ENCODE measurements at regions not wholly inside any gene's neighbourhood (a gene's known extent, or its start where the extent isn't known, plus 50 kb on each side); places are given as distances from the start of the nearest gene placed in this dataset.
"Not testable (repeated sequence)": the region's sequence is repeated elsewhere in the genome, so short reads cannot be mapped to it uniquely, and the experiment has no call there.

GRCh38 chr7:46603780-46604179 is 682.7 kb upstream of the IGFBP3 start:
- DNase-seq (ENCODE audit: extremely low spot score in 2 of 2) = peak in 1 of 2 donors; percentile 95
- Histone ChIP-seq H3K36me3 (no peaks in the 10 kb centered on the region), H3K27ac (peak overlapping the region; percentile 73), H3K4me3 (peak overlapping the region in 1 of 2 donors; percentile 2), H3K9me3 (no peaks in the 10 kb centered on the region), H3K4me1 (peaks cover 28% of the 10 kb centered on the region), H3K27me3 (no peaks in the 10 kb centered on the region)
- TF ChIP-seq POLR2AphosphoS5 (IDR thresholded peaks at IDR 0.05; ENCODE audit: insufficient read depth in 1 of 2, low read depth in 1 of 2) (peak; percentile 81 to 91), CTCF (IDR thresholded peaks at IDR 0.05) (no peak)
- intact Hi-C loops (cut with DNase I) = no loop called here

GRCh38 chr7:46603296-46603752 is 682.3 kb upstream of the IGFBP3 start:
- DNase-seq (ENCODE audit: extremely low spot score in 2 of 2) = no peak
- H3K27me3 ChIP-seq = no peaks in the 10 kb centered on the region
- peak overlapping the region; percentile 73 for H3K27ac ChIP-seq
- no peaks in the 10 kb centered on the region for H3K9me3 ChIP-seq
- intact Hi-C loops (cut with DNase I) = no loop called here
- TF ChIP-seq CTCF (IDR thresholded peaks at IDR 0.05) (no peak), POLR2AphosphoS5 (IDR thresholded peaks at IDR 0.05; ENCODE audit: insufficient read depth in 1 of 2, low read depth in 1 of 2) (no peak), POLR2A (IDR thresholded peaks at IDR 0.05) (no peak)
- H3K4me1 ChIP-seq = peaks cover 28% of the 10 kb centered on the region
- H3K4me3 ChIP-seq = peak overlapping the region in 1 of 2 donors; percentile 2
- no peaks in the 10 kb centered on the region for H3K36me3 ChIP-seq

- Histone ChIP-seq H3K36me3 (no peaks in the 10 kb centered on the region), H3K4me1 (peaks cover 28% of the 10 kb centered on the region), H3K27ac (peak overlapping the region; percentile 72), H3K27me3 (no peaks in the 10 kb centered on the region), H3K9me3 (no peaks in the 10 kb centered on the region), H3K4me3 (no peak overlapping the region)
- intact Hi-C loops (cut with DNase I) = no loop called here
- TF ChIP-seq POLR2A (IDR thresholded peaks at IDR 0.05) (no peak), POLR2AphosphoS5 (IDR thresholded peaks at IDR 0.05; ENCODE audit: insufficient read depth in 1 of 2, low read depth in 1 of 2) (peak in 1 of 2 donors; percentile 49), CTCF (IDR thresholded peaks at IDR 0.05) (no peak)
- DNase-seq (ENCODE audit: extremely low spot score in 2 of 2) = peak in 1 of 2 donors; percentile 97
Measured at GRCh38 chr7:46600340-46600739, 679.3 kb upstream of the IGFBP3 start.

GRCh38 chr7:46594831-46595230 is 673.8 kb upstream of the IGFBP3 start:
- H3K27ac ChIP-seq; DNase-seq (ENCODE audit: extremely low spot score in 2 of 2); intact Hi-C loops (cut with DNase I); H3K9me3 ChIP-seq; H3K27me3 ChIP-seq; H3K4me3 ChIP-seq; H3K36me3 ChIP-seq; H3K4me1 ChIP-seq: not testable (repeated sequence)

GRCh38 chr7:46590918-46591905 is 670.1 kb upstream of the IGFBP3 start:
- intact Hi-C loops (cut with DNase I) = not testable (repeated sequence)

GRCh38 chr7:46589286-46589685 is 668.2 kb upstream of the IGFBP3 start:
- Histone ChIP-seq H3K9me3 (no peaks in the 10 kb centered on the region), H3K4me1 (peaks cover 6% of the 10 kb centered on the region), H3K27ac (no peak overlapping the region), H3K4me3 (no peak overlapping the region), H3K27me3 (no peaks in the 10 kb centered on the region), H3K36me3 (no peaks in the 10 kb centered on the region)
- TF ChIP-seq POLR2AphosphoS5 (IDR thresholded peaks at IDR 0.05; ENCODE audit: insufficient read depth in 1 of 2, low read depth in 1 of 2) = no peak
- TF ChIP-seq CTCF (IDR thresholded peaks at IDR 0.05) = no peak
- no peak for TF ChIP-seq POLR2A (IDR thresholded peaks at IDR 0.05)
- no peak for DNase-seq (ENCODE audit: extremely low spot score in 2 of 2)
- intact Hi-C loops (cut with DNase I) = no loop called here

More at GRCh38 chr7:46590918-46591905, 670.1 kb upstream of the IGFBP3 start:
- not testable (repeated sequence) for DNase-seq (ENCODE audit: extremely low spot score in 2 of 2); H3K9me3 ChIP-seq; H3K4me1 ChIP-seq; H3K36me3 ChIP-seq; H3K4me3 ChIP-seq; H3K27ac ChIP-seq; H3K27me3 ChIP-seq
